ENCODE measurements at regions not wholly inside any gene's neighbourhood (a gene's known extent, or its start where the extent isn't known, plus 50 kb on each side); places are given as distances from the start of the nearest gene placed in this dataset.
A peak's percentile ranks its signal among the peaks of the same experiment; 100 is the strongest.

GRCh38 chr2:13652531-13653313 lies 936.0 kb downstream of the TRIB2 start:
- H3K4me3 ChIP-seq (ENCODE audit: low read depth, low read length), result no peak overlapping the region
- peak; percentile 12 for DNase-seq (ENCODE audit: low read depth)
- H3K36me3 ChIP-seq (ENCODE audit: control insufficient read depth, insufficient read depth, low read length), result no peaks in the 10 kb centered on the region
- TF ChIP-seq CTCF (IDR thresholded peaks at IDR 0.05; ENCODE audit: insufficient read depth, low read length, poor library complexity, severe bottlenecking), result no peak
- no peaks in the 10 kb centered on the region for H3K27me3 ChIP-seq (ENCODE audit: control insufficient read depth, insufficient read depth, low read length)

DNA sequence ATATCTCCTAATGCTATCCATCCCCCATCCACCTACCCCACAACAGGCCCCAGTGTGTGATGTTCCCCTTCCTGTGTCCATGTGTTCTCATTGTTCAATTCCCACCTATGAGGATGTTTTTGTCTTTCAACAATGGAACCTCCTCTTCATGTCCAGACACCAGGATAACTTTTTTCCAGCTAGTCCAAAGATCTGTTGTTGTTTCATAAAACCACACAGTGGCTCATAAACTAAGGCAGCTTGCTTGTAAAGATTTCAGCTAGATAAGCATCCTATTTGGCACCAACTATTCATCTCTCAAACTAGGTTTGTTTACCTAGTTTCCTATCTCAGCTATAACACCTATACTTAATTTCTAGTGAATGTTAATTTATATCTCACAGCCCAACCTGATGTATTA lies 937.7 kb downstream of the TRIB2 start:
- no peaks in the 10 kb centered on the region for H3K36me3 ChIP-seq (ENCODE audit: control insufficient read depth, insufficient read depth, low read length)
- no peak for DNase-seq (ENCODE audit: low read depth)
- no peak overlapping the region for H3K4me3 ChIP-seq (ENCODE audit: low read depth, low read length)
- TF ChIP-seq CTCF (IDR thresholded peaks at IDR 0.05; ENCODE audit: insufficient read depth, low read length, poor library complexity, severe bottlenecking), result no peak
- no peaks in the 10 kb centered on the region for H3K27me3 ChIP-seq (ENCODE audit: control insufficient read depth, insufficient read depth, low read length)

- no peak for TF ChIP-seq CTCF (IDR thresholded peaks at IDR 0.05; ENCODE audit: insufficient read depth, low read length, poor library complexity, severe bottlenecking)
- H3K4me3 ChIP-seq (ENCODE audit: low read depth, low read length), result no peak overlapping the region
- DNase-seq (ENCODE audit: low read depth), result no peak
- no peaks in the 10 kb centered on the region for H3K36me3 ChIP-seq (ENCODE audit: control insufficient read depth, insufficient read depth, low read length)
- H3K27me3 ChIP-seq (ENCODE audit: control insufficient read depth, insufficient read depth, low read length), result no peaks in the 10 kb centered on the region
Observed at GRCh38 chr2:13660231-13660630, 943.5 kb downstream of the TRIB2 start.

DNA sequence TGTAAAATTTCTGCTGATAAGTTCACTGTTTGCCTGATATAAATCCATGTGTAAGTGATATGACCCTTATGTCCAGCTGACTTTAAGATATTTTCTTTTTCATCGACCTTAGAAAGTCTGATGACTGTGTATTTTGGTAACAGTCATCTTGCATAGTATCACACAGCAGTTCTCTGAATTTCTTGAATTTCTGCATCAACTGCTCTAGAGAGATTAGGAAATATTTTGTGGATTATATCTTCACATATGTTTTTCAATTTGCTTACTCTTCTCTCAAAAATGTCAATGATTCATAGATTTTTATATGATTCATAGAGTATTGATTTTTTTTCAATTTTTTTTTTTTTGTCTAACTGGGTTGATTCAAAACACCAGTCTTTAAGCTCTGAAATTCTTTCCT lies 945.3 kb downstream of the TRIB2 start:
- no peak for TF ChIP-seq CTCF (IDR thresholded peaks at IDR 0.05; ENCODE audit: insufficient read depth, low read length, poor library complexity, severe bottlenecking)
- Histone ChIP-seq H3K36me3 (ENCODE audit: control insufficient read depth, insufficient read depth, low read length) (no peaks in the 10 kb centered on the region), H3K4me3 (ENCODE audit: low read depth, low read length) (no peak overlapping the region), H3K27me3 (ENCODE audit: control insufficient read depth, insufficient read depth, low read length) (no peaks in the 10 kb centered on the region)
- DNase-seq (ENCODE audit: low read depth), result no peak

DNA sequence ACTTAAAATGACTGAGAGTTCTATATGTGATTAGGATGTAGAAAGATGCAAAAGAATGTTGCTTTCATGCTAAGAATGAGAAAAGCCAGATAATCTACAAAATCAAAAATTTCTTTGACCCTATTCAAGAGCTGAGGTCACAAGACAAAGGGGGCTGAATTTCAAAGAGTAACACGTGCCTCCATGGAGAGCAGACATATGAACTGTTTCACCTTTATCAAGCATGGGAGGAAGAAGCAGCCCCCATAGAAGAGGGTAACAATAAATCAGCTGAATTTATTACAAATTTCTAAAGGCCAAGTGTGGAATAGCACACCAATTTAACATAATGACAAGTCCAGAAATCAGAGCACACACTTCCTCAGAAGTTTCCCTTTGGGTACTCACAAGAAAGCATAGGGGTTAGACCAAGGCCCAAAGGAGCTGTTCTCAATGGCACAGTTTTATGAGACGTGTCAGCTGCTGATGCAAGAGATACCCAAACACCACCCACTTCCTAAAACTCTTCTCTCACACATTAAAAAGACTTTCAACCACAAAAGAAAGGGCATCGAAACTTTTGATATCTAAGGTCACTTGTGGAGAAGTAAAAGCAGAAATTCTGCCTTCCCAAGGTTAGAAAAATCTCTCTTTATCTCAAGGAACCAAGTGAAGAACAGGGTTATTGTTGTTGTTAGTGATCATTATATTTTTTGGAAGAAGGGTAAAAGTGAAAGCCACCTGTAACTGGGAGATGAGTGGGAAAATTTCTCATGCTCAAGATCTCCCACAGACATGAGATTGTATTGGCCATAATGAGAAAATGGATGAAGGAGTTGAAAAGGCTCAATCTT lies 950.1 kb downstream of the TRIB2 start:
- Histone ChIP-seq H3K4me3 (ENCODE audit: low read depth, low read length) (no peak overlapping the region), H3K36me3 (ENCODE audit: control insufficient read depth, insufficient read depth, low read length) (no peaks in the 10 kb centered on the region), H3K27me3 (ENCODE audit: control insufficient read depth, insufficient read depth, low read length) (no peaks in the 10 kb centered on the region)
- no peak for DNase-seq (ENCODE audit: low read depth)
- TF ChIP-seq CTCF (IDR thresholded peaks at IDR 0.05; ENCODE audit: insufficient read depth, low read length, poor library complexity, severe bottlenecking), result no peak

Data from kidney epithelial cell (primary cell).